ENCODE measurements at regions not wholly inside any gene's neighbourhood (a gene's known extent, or its start where the extent isn't known, plus 50 kb on each side); places are given as distances from the start of the nearest gene placed in this dataset.

GRCh38 chr6:139544701-139545057 lies 170.2 kb upstream of the CITED2 start:
- H3K4me3 ChIP-seq (ENCODE audit: low read depth, low read length) = no peak overlapping the region
- TF ChIP-seq, protein P1, sequence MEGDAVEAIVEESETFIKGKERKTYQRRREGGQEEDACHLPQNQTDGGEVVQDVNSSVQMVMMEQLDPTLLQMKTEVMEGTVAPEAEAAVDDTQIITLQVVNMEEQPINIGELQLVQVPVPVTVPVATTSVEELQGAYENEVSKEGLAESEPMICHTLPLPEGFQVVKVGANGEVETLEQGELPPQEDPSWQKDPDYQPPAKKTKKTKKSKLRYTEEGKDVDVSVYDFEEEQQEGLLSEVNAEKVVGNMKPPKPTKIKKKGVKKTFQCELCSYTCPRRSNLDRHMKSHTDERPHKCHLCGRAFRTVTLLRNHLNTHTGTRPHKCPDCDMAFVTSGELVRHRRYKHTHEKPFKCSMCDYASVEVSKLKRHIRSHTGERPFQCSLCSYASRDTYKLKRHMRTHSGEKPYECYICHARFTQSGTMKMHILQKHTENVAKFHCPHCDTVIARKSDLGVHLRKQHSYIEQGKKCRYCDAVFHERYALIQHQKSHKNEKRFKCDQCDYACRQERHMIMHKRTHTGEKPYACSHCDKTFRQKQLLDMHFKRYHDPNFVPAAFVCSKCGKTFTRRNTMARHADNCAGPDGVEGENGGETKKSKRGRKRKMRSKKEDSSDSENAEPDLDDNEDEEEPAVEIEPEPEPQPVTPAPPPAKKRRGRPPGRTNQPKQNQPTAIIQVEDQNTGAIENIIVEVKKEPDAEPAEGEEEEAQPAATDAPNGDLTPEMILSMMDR (IDR thresholded peaks at IDR 0.05; ENCODE audit: insufficient read depth, low read length) = no peak
- no peak for DNase-seq (ENCODE audit: low read depth)

GRCh38 chr6:139542351-139542750 lies 167.9 kb upstream of the CITED2 start:
- DNase-seq (ENCODE audit: low read depth) = no peak
- TF ChIP-seq, protein P1 (IDR thresholded peaks at IDR 0.05; ENCODE audit: insufficient read depth, low read length) = no peak
- no peak overlapping the region for H3K4me3 ChIP-seq (ENCODE audit: low read depth, low read length)

DNA sequence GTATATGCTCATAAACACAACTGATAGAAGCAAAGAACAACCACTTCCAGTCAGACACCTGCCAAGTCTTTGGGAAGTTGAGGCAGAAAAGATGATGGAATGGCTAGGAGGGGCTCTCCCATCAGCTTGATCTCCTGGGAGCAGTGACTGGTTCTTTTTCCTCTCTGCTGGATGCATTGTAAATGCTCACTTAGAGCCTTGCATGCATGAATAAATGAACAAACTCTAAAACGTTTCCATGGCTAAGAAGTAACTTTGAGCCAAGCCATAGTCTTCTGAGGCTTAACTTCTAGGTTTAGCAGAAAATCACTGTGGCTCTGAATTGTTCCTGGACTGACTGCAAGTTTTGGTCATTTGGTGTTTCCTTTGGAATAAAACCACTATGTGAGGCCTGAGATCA lies 166.4 kb upstream of the CITED2 start:
- TF ChIP-seq, protein P1 (IDR thresholded peaks at IDR 0.05; ENCODE audit: insufficient read depth, low read length) = no peak
- no peak for DNase-seq (ENCODE audit: low read depth)
- H3K4me3 ChIP-seq (ENCODE audit: low read depth, low read length) = no peak overlapping the region

- peak; percentile 73 for DNase-seq (ENCODE audit: low read depth)
- TF ChIP-seq, protein P1 (IDR thresholded peaks at IDR 0.05; ENCODE audit: insufficient read depth, low read length) = no peak
Measured at GRCh38 chr6:139540276-139540675, 165.8 kb upstream of the CITED2 start.

DNA sequence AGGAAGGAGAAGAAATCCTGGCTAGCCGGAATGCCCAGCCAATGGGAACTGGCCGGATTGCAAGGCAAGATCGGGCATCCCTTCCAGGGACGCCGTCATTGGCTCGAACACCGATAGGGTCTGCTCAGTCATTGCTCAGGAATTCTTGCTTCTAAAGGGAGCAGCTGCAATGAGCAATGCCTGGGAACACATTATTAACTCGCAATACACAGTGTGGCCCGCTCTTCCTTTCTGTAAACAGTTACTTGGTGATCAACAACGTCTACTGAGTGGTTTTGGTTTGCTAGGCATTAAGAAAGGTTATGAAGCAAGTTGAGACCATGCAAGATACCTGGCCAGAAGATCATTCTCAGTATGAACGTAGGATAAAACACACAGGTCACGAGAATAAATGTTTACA lies 165.4 kb upstream of the CITED2 start:
- TF ChIP-seq, protein P1 (IDR thresholded peaks at IDR 0.05; ENCODE audit: insufficient read depth, low read length) = no peak
- DNase-seq (ENCODE audit: low read depth) = peak; percentile 97
- H3K4me3 ChIP-seq (ENCODE audit: low read depth, low read length) = no peak overlapping the region

More at GRCh38 chr6:139540276-139540675, 165.8 kb upstream of the CITED2 start:
- no peak overlapping the region for H3K4me3 ChIP-seq (ENCODE audit: low read depth, low read length)

DNA sequence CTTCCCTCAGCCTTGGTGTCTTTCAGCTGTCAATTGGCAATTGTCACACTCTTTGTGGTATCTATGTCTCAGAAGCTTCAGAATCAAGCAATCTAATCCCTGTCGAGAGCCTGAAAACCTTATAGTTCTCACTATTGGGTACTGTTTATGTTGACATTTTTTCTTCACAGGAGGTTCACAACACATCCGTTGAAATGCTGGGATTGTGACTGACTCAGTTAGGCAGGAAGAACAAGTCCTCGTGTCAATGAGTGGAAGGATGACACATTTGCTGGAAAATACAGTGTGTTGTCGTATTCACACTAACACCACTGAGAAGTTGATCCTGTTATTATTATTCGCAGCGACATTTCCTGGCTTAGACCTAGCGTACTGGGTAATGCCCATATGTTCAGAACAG lies 163.9 kb upstream of the CITED2 start:
- DNase-seq (ENCODE audit: low read depth) = no peak
- no peak overlapping the region for H3K4me3 ChIP-seq (ENCODE audit: low read depth, low read length)
- TF ChIP-seq, protein P1 (IDR thresholded peaks at IDR 0.05; ENCODE audit: insufficient read depth, low read length) = no peak
